ENCODE measurements at regions not wholly inside any gene's neighbourhood (a gene's known extent, or its start where the extent isn't known, plus 50 kb on each side); places are given as distances from the start of the nearest gene placed in this dataset.
"Not testable (repeated sequence)": the region's sequence is repeated elsewhere in the genome, so short reads cannot be mapped to it uniquely, and the experiment has no call there.

- TF ChIP-seq POLR2A (IDR thresholded peaks at IDR 0.05); CTCF (IDR thresholded peaks at IDR 0.05 in 4 of 5, conservative IDR thresholded peaks at IDR 0.05 in 1 of 5): not testable (repeated sequence)
These were observed 73.2 kb upstream of the PLGLB2 start for GRCh38 chr2:87674729-87675128.
